Transverse colon (tissue), 3 donors: ENCODE measurements at regions not wholly inside any gene's neighbourhood (a gene's known extent, or its start where the extent isn't known, plus 50 kb on each side); places are given as distances from the start of the nearest gene placed in this dataset.

Source experiments
- EP300 ChIP-seq: sonication (generic); formaldehyde crosslinking; IDR thresholded peaks from one replicate; pipeline ENCODE4 v1.6.1; 2017; ENCODE audit warnings: antibody characterized with exemption, low read depth
- POLR2A ChIP-seq: fragments of 450-650 bp; IDR thresholded peaks from one replicate; pipeline ENCODE4 v1.6.1; 2016; ENCODE audit warnings: antibody characterized with exemption, mild to moderate bottlenecking, moderate library complexity
- TF ChIP-seq, protein P1 (sequence below), 5 experiments: fragments of 200-600 bp in 3 of 5; fragments of 450-650 bp in 2 of 5; sonication (generic) in 3 of 5; IDR thresholded peaks; 1 replicate in 2 of 5; 2 replicates in 3 of 5; pipeline ENCODE4 v1.5.1; 2016 to 2017; ENCODE audit warnings: antibody characterized with exemption in 5 of 5, inconsistent platforms in 3 of 5, mild to moderate bottlenecking in 2 of 5, moderate library complexity in 1 of 5

DNA sequence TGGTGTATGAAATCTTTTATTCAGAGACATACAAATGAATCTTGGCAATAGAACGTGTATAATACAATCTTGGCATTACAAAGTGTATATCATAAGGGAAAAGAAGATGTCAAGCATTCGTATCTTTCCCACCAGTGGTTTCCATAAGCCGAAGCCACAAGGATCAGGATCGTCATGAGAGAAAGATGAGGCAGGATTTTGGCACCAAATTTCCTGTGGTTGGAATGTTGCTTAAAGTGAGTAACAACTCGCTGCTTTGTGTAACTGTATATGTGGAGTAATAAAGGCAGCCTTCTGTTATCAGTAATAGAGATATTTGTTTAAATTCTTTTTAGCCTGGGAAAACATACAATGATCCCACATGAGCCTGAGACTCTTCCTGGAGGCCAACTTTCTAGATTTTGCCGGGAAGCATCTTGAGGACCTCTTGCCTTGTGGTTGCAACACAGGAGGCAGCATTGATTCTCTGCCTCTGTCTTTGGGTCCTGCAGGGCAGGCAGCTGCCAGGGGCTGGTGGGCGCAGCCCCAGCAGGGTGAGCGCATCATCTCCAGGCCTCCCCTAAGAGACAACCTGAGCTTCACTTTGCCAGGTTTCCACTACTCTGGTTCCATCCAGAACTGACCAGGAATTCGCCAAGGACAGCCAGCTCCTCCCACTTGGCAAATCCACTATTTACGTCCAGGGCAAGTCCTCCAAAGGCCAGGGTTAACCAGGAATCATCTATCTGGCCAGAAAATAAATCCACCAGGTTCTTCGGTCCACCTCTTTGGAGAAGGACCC, 230.9 kb upstream of the SULF2 start:
- TF ChIP-seq, protein P1, sequence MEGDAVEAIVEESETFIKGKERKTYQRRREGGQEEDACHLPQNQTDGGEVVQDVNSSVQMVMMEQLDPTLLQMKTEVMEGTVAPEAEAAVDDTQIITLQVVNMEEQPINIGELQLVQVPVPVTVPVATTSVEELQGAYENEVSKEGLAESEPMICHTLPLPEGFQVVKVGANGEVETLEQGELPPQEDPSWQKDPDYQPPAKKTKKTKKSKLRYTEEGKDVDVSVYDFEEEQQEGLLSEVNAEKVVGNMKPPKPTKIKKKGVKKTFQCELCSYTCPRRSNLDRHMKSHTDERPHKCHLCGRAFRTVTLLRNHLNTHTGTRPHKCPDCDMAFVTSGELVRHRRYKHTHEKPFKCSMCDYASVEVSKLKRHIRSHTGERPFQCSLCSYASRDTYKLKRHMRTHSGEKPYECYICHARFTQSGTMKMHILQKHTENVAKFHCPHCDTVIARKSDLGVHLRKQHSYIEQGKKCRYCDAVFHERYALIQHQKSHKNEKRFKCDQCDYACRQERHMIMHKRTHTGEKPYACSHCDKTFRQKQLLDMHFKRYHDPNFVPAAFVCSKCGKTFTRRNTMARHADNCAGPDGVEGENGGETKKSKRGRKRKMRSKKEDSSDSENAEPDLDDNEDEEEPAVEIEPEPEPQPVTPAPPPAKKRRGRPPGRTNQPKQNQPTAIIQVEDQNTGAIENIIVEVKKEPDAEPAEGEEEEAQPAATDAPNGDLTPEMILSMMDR (IDR thresholded peaks at IDR 0.05): no peak
- TF ChIP-seq EP300 (no peak), POLR2A (no peak)
